HEK293 (cell line): ENCODE measurements at regions not wholly inside any gene's neighbourhood (a gene's known extent, or its start where the extent isn't known, plus 50 kb on each side); places are given as distances from the start of the nearest gene placed in this dataset.

ENCODE experiments used
- KLF16 ChIP-seq: fragments of 450-650 bp; formaldehyde crosslinking; IDR thresholded peaks from 2 replicates; pipeline ENCODE4 v1.5.1; 2017; ENCODE audit warnings: missing biosample characterization, missing genetic modification characterization
- ZNF449 ChIP-seq: fragments of 450-650 bp; formaldehyde crosslinking; IDR thresholded peaks from 2 replicates; pipeline ENCODE4 v1.5.1; 2017; ENCODE audit warnings: missing biosample characterization, mild to moderate bottlenecking, missing genetic modification characterization, moderate library complexity

GRCh38 chr4:132276185-132276584 lies 872.9 kb upstream of the PCDH10 start:
- no peak for TF ChIP-seq ZNF449 (tag by site-specific recombination)
- no peak for TF ChIP-seq KLF16 (tag by site-specific recombination)
